LHCN-M2 (cell line): ENCODE measurements at regions not wholly inside any gene's neighbourhood (a gene's known extent, or its start where the extent isn't known, plus 50 kb on each side); places are given as distances from the start of the nearest gene placed in this dataset.
"Not testable (repeated sequence)": the region's sequence is repeated elsewhere in the genome, so short reads cannot be mapped to it uniquely, and the experiment has no call there.

ENCODE experiments used
- DNase-seq: peaks from one replicate; pipeline ENCODE4 v3.0.0-alpha.2; 2012; ENCODE audit warnings: low read depth

DNA sequence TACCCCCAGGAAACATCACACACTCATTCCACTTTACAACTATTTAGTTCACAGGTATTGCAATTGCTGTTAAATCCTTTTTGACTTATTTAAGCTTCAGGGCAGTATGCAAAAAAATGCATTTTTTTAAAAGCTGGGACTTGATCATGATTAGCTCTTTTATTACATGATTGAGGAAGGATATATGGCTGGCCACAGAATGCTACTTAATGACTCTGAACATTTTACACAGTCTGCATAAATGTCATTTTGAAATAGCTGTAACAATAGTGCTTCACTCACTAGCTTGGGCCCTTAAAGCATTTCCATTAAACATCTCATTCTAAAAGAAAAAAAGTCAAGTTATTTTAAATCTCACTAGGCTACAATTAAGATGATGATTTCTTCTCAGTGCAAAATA lies 429.7 kb downstream of the FRK start:
- no peak for DNase-seq

DNA sequence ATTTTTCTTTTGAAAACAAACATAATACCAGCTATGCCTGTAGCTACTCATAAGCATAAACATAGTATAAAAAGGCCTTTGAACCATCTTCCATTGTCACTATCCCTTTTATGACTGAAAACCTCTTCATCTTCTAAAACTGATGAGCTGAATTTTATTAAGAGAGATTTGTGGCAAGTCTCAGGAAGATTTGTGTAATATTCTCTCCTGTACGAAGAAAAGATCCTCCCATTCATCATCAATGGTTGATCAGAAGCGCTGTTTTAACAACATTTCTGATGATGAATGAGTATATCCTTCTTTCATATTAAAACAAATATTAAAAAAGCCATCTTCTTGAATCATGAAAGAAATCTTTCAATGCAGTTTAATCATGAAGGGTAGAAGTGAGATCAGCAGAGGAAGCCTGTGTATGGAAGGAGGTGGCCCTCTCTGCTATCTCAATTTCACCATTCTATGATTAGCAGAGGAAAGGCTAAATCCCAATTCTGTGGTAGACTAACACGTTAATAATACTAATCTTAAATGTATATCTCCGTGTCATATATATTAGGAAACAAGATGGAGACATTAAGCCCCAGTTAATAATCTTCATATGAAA lies 430.2 kb downstream of the FRK start:
- DNase-seq, result no peak

DNA sequence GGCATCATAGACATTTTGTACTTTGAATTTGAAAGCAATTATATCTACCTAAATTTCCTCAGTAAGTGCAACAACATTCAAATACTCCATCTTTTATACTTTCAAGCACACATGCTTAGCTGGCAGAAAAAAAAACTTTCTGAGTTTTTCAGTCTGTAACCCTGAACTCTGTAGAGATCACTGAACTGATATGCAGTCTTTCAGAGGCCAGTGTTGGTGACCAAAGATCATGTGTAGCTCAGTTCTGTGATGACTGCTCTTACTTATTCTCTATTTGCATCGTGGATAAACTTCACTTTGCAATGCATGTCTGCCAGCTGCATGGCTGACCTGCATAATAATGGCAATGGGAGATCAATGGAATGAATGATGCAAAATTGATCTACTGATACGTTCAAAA lies 431.3 kb downstream of the FRK start:
- DNase-seq, result no peak

DNA sequence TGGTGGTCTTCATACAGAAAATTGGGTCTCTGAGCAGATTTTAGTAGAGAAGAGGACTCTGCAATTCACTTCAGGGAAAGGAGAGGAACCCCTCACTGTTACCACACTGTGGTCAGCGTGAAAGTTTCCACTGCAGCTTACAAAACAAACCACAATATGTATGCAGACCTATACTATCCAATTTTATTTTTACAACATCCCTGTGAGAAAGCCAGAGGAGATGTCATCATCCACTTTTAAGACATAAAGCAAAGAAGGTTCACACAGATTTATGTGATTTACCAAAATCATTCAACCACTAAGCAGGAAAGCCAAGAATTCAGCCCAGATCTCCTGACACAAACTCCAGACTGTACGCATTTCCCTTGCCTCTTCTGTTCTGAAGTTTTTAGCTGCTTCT lies 442.4 kb downstream of the FRK start:
- no peak for DNase-seq

DNA sequence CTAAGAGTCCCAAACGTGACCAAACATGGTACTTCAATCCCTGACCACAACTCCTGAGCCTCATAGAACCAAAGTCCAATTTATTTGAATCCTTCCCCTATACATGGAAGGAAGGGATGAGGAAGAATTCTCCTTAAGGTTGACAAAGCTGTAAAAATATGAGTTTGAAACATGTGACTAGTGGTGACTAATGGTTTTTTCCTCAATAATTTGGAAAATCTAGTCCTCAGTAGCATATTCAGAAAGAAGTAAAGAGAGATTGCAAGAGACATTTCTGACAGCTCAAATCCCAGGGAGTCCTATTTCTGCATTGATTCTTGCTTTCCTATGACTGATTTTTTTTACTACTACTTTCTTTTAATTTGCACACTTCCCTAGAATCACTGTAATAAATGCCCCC lies 443.7 kb downstream of the FRK start:
- DNase-seq, result peak; percentile 21

DNA sequence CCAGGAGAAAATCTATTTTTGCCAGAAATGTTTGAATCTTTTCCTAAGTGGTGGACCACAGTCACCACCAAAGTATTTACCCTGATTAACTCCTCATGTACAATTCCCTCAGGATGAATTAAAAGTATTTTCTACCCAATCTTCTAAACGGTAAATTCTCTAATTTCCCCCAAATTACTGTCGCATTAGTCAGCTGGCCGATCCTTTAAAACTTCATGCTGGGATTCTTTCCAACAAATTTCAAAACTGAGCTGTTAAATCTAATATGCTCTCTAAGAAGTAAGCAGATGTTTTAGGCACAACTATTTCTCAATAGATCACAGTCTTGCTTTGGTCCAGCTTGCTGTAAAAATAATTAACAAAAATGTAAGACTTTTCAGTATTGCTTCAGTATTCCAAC lies 447.2 kb downstream of the FRK start:
- peak; percentile 96 for DNase-seq

DNA sequence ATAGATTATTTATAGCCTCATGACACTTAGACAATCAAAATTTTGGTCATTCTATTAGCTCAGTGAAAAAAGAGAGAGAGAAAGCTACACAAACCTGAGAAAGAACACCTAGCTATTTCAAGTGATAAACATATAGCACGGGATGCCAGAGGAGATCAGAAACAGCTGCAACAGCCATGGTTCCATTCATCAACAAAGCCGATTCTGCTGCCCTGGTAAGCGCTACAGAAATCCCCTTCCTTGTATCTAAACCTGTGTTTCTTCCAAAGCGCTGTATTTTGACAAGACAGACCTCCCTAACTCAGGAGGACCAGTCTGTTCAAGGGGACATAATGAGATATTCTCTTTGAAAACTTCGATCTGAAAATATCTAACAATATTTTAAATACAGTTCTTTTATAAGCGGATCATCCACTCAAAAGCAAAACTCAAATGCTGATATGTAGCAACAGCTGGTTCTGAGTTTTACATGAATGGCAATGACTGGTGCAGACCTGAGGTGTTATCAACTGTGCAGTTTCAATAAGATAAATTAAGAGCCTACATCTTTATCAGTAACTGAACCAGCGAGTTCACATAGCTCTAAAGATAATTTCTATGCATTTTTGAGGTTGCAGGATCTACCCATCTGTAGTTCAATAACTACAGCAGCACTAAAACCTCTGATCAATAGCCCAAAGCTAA lies 447.8 kb downstream of the FRK start:
- peak; percentile 62 for DNase-seq

DNA sequence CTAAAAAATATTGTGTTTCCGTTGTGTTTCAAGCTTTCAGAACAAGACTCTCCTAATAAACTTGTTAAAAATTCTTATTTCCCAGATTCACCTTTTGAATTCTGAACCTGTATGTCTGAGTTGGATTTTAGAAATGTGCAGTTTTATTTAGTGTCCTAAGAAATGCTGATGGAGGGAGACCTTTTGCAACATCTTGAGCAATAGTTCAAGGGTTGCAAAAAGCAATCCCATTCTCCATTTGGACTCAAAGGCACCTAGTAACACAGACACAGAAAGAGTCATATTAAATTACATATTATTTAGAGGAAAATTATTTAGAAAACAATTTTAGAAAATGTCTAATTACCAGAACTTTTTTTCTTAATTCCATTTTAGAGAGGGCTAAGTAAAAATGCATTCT lies 448.5 kb downstream of the FRK start:
- no peak for DNase-seq

DNA sequence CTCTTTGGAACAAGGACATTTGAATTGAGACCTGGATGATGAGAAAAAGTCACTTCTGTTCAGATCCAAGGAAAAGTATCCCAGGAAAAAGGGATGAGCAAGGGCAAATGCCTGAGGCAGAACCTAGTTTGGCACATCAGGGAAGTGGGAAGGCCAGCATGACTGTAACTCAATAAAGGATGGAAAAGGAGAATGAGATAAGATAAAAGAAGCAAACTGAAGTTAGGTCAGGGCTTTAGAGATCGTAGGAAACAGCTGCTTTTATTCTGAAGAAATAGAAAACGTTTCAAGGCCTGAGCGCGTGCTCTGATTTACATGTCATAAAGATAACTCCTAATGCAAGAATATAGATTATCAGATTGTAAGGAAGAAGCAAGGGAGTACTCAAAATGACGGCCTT lies 450.0 kb downstream of the FRK start:
- no peak for DNase-seq

DNA sequence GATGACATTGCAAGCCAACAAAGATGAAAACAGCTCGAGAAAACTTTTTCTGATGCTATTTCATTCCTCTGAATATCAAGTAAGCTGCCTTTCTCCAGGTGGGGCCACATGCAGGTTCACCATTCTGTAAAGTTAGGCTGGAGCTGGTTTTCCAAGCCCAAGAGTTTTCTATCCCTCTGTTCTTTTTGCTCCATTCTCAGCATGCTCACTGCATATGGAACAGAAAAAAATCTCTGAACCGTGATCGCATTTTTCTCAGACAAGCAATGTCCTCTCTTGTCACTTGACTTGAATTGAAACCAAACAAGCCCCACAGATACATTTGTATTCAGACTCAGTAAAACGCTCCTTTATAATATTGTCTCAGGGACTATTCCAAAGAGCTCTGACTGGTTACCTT lies 451.6 kb downstream of the FRK start:
- no peak for DNase-seq

DNA sequence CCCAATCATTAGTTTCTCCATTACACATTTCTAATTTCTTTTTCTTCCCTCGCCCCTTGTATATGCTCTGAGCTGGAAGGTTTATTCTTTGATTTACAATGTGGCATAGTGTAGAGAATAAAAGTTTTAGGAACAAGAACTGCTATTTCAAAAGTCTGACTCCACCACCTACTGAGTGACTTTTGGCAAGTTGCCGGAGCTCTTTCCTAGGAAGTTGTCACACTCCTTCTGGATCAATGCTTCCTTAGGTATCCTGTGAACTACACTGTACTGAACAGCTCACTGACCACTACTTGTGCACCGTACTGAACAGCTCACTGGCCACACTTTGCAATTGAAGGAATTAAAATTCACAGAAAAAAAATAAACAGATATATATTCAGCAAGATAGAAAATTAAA lies 458.2 kb downstream of the FRK start:
- DNase-seq, result no peak

DNA sequence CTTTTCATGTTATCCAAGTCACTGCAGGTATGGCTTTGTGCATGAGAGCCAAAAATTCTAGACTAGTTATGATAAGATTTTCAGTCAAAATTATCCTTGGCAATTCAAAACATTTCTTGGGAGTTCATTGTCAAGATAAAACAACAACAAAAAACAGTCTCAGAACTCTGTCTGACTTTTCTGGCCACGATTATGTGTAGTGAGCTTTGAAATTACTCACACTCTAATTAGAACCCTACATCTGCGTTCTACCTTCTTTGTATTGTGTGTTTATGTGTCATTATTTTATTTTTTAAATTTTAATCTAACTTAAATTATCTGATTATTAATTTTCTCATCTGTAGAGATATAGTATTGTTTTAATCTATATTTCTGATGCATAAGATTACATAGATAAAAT lies 459.2 kb downstream of the FRK start:
- DNase-seq, result no peak

DNA sequence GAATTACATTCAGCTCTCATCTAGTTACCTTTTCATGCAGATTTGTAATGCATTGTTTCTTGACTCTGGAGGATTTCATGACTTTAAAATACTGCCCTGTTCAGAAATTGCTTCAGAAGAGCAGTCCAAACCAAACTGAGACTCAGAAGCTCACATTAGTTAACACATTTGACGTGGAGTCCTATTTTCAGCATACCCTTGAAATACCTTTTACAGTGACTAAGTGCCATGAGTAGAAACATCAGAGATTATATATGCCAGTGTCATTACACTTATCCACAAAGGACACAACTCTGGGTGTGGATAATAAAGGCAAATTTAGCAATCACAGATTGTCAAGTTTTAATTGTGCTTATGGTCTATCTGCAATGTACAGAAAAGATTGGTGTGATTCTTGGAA lies 459.6 kb downstream of the FRK start:
- DNase-seq, result no peak

DNA sequence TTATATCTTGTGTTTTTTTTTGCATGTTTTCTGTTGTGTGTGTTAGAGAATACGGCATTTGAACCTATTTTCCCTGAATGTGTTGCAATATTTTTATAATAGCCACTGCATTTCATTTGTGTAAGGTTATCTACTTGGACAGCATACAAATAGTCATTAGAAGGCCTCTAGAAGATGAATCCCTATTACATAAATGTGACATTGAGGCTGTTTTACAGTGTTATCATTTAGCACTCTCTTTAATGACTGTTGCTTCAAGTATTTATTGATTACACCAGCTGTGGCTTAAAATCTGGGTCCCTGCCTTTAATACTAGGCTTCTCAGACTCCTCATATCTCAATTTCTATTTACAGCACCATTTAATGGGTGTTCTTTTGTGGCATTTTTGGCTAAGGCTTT lies 465.8 kb downstream of the FRK start:
- no peak for DNase-seq

DNA sequence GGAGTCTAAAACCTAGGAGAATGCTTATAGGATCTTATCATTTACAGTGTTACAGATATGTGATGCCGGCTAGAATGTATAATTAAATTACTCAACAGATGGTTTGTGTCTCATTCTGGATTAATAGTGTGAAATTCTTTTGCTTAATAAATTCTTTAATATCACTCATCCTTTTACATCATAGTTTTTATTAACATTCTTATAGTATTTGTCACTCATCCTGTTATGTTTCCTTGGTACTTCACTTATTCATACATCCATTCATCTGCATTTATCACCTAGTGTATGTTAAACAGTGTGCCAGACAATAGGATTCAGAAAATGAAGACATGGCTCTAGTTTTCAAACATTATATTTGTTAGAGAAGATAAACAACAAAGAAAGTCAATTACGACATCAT lies 468.7 kb downstream of the FRK start:
- no peak for DNase-seq

DNA sequence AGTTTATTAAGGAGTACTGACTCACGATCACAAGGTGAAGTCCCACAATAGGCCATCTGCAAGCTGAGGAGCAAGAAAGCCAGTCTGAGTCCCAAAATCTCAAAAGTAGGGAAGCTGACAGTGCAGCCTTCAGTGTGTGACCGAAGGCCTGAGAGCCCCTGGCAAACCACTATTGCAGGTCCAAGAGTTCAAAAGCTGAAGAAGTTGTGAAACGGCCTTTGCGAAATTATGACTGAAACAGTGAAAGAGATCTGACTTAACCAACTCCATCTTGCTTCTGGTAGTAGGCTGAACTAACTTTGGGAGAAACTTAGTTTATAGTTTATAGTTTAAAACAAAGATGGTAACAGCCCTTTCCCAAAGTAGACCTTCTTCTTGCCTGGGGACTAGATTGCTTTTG lies 471.6 kb downstream of the FRK start:
- not testable (repeated sequence) for DNase-seq

DNA sequence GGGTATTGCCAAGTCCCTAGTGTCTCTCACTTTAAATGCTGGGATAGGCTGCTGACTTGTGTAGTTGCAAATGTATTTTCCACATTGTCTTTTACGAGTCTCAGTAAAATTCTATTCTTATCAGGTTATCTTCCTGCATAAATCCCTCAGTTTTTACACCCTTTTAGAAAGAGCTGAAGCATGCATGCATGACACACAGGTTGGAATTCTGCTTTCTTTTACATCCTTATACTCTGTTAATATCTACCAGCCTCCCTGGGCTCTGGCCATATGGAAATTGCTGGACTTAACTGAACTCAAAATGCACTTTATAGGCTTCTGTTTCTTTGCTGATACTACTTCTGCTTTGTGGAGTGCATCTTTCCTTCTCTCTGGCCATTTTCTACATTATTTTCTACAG lies 477.4 kb downstream of the FRK start:
- no peak for DNase-seq

DNA sequence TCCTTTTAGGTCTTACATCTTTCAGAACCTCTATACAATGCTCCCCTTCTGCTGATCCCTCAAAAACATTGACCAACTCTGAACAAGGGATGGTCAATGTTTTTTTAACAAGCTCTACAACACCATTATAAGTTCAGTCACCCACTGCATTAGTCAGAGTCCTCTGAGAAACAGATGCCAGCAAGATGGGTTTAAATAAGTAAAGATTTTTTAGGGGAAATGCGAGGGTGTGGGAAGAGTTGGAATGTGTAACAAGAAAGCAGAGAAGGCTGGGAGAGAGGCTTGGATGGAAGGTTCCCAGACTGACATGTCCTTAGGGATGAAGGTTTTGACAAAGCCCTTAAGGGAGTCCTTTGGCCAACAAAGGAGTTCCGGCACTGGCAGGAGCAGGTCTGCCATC lies 478.3 kb downstream of the FRK start:
- peak; percentile 36 for DNase-seq

DNA sequence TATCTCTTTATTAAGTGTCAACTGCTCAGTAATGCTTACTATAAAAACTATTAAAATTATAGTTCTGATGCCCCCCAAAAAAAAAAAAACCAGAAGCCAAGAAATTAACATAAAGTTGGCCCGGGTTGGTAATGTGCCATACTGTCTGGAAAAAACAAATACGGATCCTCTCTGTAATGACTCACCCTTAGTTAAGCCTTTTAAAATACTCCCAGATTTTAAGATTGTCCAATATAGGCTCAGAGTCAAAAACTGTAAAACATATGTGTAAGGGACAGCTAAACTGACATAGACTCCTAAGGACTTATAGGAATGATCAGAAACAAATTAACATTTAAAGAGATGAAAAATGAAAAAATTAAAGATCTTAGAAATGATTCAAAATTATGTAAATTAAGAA lies 481.1 kb downstream of the FRK start:
- DNase-seq, result not testable (repeated sequence)

DNA sequence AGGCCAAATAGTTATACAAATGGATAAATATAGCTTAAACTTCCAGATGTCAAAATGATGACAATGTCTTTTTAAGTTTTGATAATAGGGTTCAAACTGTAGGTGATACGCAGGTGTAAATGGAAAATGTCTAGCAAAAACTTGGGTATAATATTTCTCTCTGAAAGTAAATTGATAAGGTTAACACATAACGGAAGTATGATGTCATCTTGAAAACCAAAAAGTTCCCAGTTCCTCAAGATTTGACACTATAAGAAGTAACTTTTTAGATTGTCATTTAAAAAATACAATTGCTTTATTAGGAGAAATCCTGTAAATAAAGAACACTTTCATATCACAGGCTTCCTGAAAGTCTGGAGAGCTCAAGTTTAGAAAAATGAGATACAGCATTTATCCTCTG lies 483.4 kb downstream of the FRK start:
- no peak for DNase-seq

DNA sequence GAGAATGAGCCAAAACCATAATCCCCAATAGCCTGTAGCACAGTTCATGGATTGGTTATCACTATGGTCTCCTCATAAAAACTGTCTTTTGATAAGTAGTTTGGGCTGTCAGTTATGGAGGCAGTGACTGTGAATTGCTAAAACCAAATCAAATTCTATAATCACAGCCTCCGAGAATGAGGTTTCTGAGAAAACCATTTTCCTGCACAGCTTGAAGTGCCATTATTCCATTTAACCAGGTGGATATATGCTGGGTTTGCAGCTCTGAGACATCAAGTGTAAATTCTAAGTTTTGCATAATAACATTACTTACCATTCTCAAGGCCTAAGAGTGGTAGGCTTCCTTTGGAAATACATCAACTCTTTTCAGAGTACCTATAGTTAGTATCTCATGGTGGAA lies 485.4 kb downstream of the FRK start:
- no peak for DNase-seq

DNA sequence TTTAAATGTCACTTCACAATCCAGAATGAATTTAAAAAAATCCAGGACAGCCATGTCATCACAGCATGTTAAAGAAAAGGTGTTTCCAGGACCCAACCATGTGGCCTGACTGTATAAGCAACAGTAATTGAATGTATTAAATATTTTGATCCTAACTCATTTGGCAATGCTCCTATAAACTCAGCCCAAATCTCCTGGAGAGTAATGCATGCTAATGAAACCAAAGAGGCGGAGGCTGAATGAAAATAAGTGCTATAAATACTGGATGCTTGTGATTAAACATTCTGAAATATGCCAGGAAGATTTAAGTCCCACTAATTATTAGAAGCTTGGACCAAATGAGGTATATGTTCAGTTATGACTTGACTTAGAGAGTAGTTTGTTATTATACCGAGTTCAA lies 486.8 kb downstream of the FRK start:
- DNase-seq, result no peak

DNA sequence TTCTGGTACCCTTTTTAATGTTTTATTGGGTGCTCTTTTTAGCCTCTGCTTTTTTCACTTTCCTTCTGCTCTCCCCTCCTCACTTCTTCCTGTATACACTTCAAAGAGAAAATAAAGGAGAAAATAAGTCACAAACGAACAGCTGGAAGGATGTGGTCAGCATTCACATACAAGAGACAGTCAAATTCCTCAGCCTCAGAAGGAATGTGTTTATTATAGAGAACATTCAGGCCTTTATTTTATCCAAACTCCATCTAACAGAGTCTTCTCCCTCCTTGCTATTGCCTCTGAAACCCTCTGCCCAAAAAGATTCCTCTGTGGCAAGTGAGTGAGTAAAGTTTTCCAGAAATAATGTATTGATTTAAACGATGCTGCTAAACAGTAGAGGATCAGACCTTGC lies 490.4 kb downstream of the FRK start:
- DNase-seq, result peak; percentile 92

DNA sequence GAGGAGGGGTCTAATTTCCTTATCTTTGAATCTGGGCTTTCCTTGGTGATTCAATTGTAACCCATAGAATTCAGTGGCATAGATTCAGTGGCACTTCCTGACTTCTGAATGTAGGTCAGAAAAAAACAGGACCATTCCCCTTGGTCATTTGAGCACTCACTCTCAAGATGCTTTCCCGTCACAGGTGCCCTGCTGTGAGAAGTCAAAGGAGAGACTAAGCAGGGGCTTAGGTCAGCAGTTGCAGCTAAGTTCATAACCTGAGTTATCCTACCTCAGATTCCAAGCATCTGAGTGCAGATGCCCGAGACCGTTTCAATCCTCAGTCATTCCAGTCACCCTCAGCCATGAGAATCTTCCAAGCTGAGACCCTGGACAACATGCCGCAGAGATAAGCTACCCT lies 506.6 kb downstream of the FRK start:
- DNase-seq, result no peak
